Natural killer cell treated with Interleukin-12 subunit alpha and Interleukin-12 subunit beta and Interleukin-15 and Interleukin-18, amount 100 ng/mL, for 72 hours (primary cell): ENCODE measurements at regions not wholly inside any gene's neighbourhood (a gene's known extent, or its start where the extent isn't known, plus 50 kb on each side); places are given as distances from the start of the nearest gene placed in this dataset.

Source experiments
- ATAC-seq, 2 donors: fragments of 150-1000 bp; cut with Tn5 transposase in 1 of 2; sonication (Bioruptor Pico), chemical (Tn5 transposase) in 1 of 2; 2 replicates each; pipeline ENCODE4 v1.10.0; 2021
- DNase-seq: peaks from one replicate; pipeline ENCODE4 v3.0.0; 2022; ENCODE audit warnings: low spot score
- H3K27ac Mint-ChIP-seq, 2 donors: 1 replicate in 1 of 2; 2 replicates in 1 of 2; pipeline ENCODE4 v1.8.0; 2022; ENCODE audit warnings: mixed read lengths in 2 of 2, mild to moderate bottlenecking in 1 of 2, moderate library complexity in 1 of 2
- H3K27me3 Mint-ChIP-seq, 2 donors: 1 replicate in 1 of 2; 2 replicates in 1 of 2; pipeline ENCODE4 v1.8.0; 2022; ENCODE audit warnings: mixed read lengths in 2 of 2
- H3K36me3 Mint-ChIP-seq: one replicate; pipeline ENCODE4 v1.8.0; 2022; ENCODE audit warnings: mixed read lengths
- H3K4me1 Mint-ChIP-seq, 2 donors: 1 replicate in 1 of 2; 2 replicates in 1 of 2; pipeline ENCODE4 v1.8.0; 2022; ENCODE audit warnings: low read depth in 2 of 2, mixed read lengths in 2 of 2, mild to moderate bottlenecking in 1 of 2
- H3K4me3 Mint-ChIP-seq: one replicate; pipeline ENCODE4 v1.8.0; 2022; ENCODE audit warnings: mixed read lengths
- H3K9me3 Mint-ChIP-seq: 2 replicates; pipeline ENCODE4 v1.8.0; 2022; ENCODE audit warnings: mixed read lengths

- Mint-ChIP-seq H3K27me3 (no peaks in the 10 kb centered on the region), H3K27ac (no peak overlapping the region), H3K36me3 (no peaks in the 10 kb centered on the region), H3K9me3 (peaks cover 18% of the 10 kb centered on the region), H3K4me3 (no peak overlapping the region), H3K4me1 (no peaks in the 10 kb centered on the region)
- DNase-seq, result no peak
- no peak for ATAC-seq
Observed at GRCh38 chr6:148064406-148065134, 278.1 kb upstream of the SASH1 start.

DNA sequence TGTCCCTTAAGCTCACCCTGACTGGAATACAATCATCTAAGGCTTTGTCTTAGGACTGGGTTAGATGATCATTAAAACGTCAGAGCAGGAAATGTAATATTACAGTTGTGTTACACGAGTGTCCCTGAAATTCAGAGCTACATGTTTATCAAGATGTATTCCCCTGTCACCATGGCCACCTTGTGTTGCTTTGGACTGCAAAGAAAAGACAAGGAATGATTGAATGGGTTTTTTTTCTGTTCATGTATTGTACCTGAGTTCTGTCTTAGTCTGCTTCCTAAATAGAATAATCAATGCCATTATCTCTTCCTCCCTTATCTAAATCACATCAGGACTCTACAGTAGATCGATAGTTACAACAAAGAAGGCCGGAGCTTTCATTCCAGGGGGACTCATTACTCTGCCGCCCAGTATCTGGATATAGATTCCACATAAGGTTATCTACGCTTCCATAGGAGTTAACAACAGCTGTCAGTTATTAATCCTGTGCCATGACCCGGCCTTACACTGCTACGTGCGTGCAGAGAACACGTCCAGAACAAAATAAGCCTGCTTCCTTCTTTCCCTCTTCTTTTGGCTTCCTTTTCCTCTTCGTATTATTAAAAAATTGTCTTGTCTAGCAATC, 274.1 kb upstream of the SASH1 start:
- Mint-ChIP-seq H3K27ac (no peak overlapping the region), H3K36me3 (no peaks in the 10 kb centered on the region)
- no peak for ATAC-seq

DNA sequence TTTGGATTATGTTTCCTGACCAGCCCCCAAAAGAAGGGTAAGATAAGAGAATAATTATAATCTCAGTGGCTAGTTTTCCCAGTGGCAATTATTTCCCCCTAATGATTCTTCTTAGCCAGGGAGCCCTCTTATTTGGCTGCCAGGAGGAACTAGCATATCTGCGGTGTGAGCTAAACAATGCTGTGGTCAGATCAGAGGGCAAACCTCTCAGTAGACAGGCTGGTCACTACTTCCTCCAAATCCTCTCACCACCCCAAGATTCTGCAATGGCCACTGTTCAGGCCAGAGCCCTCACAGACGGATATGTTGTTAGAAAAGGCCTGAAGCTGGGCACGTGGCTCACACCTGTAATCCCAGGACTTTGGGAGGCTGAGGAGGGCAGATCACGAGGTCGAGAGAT, 273.4 kb upstream of the SASH1 start:
- ATAC-seq, result no peak
- Mint-ChIP-seq H3K4me1 (no peaks in the 10 kb centered on the region), H3K4me3 (no peak overlapping the region), H3K27me3 (no peaks in the 10 kb centered on the region), H3K36me3 (no peaks in the 10 kb centered on the region), H3K27ac (no peak overlapping the region), H3K9me3 (peaks cover 8% of the 10 kb centered on the region)
- no peak for DNase-seq

More for the DNA sequence above, 274.1 kb upstream of the SASH1 start:
- Mint-ChIP-seq H3K4me1 (no peaks in the 10 kb centered on the region), H3K4me3 (no peak overlapping the region), H3K27me3 (no peaks in the 10 kb centered on the region), H3K9me3 (peaks cover 14% of the 10 kb centered on the region)
- DNase-seq, result no peak

DNA sequence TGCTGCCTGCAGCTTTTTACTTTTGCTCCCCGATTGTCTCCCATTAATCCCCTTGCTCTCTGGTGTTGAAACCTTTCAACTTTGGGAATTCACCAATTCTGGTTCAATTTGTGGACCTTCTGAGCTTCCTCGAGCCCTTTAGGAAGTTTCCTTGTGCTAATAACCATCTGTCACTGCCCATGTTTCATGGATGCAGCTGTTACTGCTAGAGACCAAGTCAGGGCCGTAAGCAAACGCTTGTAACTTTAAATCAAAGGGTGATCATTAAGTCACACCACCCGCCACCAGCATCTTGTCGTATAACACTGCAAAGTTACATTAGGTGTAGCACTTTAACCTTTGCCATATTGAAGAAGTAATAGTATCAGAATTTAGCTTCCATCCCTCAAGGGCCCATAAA, 268.3 kb upstream of the SASH1 start:
- ATAC-seq (no peak), DNase-seq (no peak)
- Mint-ChIP-seq H3K4me1 (no peaks in the 10 kb centered on the region), H3K9me3 (peaks cover 15% of the 10 kb centered on the region), H3K27me3 (no peaks in the 10 kb centered on the region), H3K4me3 (no peak overlapping the region), H3K27ac (no peak overlapping the region), H3K36me3 (peaks cover 4% of the 10 kb centered on the region)

GRCh38 chr6:148074738-148075137, 267.9 kb upstream of the SASH1 start:
- H3K4me3 Mint-ChIP-seq, result no peak overlapping the region

DNA sequence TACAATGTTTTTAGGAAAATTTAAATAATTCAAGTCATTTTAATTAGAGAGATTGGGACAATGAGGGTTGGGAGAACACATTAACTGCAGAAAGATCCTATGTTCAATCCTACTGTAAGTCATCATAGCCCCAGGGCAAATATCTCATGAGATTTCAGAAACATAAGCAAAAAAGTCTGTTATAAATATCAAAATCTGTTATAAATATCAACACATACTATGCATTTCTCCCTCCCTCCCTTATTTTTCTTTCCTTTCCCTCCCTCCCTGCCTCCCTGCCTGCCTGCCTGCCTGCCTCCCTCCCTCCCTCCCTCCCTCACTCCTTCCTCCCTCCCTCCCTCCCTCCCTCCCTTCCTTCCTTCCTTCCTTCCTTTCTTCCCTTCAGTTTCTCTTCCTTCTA, 267.3 kb upstream of the SASH1 start:
- H3K27me3 Mint-ChIP-seq, result no peaks in the 10 kb centered on the region
- DNase-seq (no peak), ATAC-seq (no peak)
- H3K4me3 Mint-ChIP-seq, result no peak overlapping the region
- H3K36me3 Mint-ChIP-seq, result peaks cover 4% of the 10 kb centered on the region
- peaks cover 15% of the 10 kb centered on the region for H3K9me3 Mint-ChIP-seq
- H3K4me1 Mint-ChIP-seq, result no peaks in the 10 kb centered on the region
- H3K27ac Mint-ChIP-seq, result no peak overlapping the region

More at GRCh38 chr6:148074738-148075137, 267.9 kb upstream of the SASH1 start:
- Mint-ChIP-seq H3K27me3 (no peaks in the 10 kb centered on the region), H3K36me3 (peaks cover 4% of the 10 kb centered on the region), H3K4me1 (no peaks in the 10 kb centered on the region), H3K9me3 (peaks cover 15% of the 10 kb centered on the region), H3K27ac (no peak overlapping the region)
- DNase-seq (no peak), ATAC-seq (no peak)

DNA sequence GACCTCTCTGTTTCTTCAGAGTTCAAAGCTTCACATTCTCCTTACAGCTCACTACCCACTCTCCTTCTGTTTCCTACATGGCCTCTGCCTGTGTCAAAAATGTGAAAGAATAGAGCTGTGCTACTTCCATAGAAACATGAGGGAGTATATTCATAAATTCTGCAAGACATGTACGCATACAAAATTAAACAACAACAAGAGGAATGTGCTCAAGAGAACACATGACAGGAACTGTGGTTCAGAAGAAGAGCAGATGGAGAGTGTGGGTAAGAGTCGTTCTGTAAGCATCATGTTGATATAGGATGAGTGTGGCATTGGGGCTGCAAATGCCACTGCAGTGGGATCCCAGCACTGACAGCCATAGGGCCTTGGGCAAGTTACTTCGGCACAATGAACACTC, 266.6 kb upstream of the SASH1 start:
- DNase-seq (no peak), ATAC-seq (no peak)
- Mint-ChIP-seq H3K4me3 (no peak overlapping the region), H3K27me3 (no peaks in the 10 kb centered on the region), H3K36me3 (peaks cover 4% of the 10 kb centered on the region), H3K4me1 (no peaks in the 10 kb centered on the region), H3K9me3 (peaks cover 15% of the 10 kb centered on the region), H3K27ac (no peak overlapping the region)

GRCh38 chr6:148080315-148080714, 262.3 kb upstream of the SASH1 start:
- H3K27ac Mint-ChIP-seq, result no peak overlapping the region
- H3K9me3 Mint-ChIP-seq, result peaks cover 7% of the 10 kb centered on the region
- no peaks in the 10 kb centered on the region for H3K27me3 Mint-ChIP-seq
- H3K36me3 Mint-ChIP-seq, result peaks cover 4% of the 10 kb centered on the region
- no peak overlapping the region for H3K4me3 Mint-ChIP-seq
- ATAC-seq (no peak), DNase-seq (no peak)
- no peaks in the 10 kb centered on the region for H3K4me1 Mint-ChIP-seq

DNA sequence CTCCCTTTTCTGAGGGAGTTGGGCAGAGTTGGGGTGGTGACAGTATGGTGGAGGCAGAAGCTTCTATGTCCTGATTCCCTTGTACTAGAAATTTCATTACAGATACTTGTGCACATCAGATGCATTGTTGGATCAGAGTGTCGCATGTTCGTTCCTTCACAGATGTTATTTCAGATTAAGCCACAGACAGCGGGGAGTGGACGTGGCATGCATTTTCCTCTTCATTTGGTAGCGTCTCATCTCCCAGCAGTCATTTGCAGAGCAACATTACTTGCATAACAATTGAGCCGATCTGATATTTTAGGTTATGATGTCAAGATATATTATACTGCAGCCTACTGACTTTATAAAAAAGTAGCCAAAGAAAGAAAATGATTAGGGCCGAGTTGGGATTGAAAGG, 261.6 kb upstream of the SASH1 start:
- ATAC-seq (no peak), DNase-seq (no peak)
- Mint-ChIP-seq H3K36me3 (no peaks in the 10 kb centered on the region), H3K4me1 (no peaks in the 10 kb centered on the region), H3K4me3 (no peak overlapping the region), H3K27ac (no peak overlapping the region), H3K9me3 (peaks cover 1% of the 10 kb centered on the region), H3K27me3 (no peaks in the 10 kb centered on the region)

DNA sequence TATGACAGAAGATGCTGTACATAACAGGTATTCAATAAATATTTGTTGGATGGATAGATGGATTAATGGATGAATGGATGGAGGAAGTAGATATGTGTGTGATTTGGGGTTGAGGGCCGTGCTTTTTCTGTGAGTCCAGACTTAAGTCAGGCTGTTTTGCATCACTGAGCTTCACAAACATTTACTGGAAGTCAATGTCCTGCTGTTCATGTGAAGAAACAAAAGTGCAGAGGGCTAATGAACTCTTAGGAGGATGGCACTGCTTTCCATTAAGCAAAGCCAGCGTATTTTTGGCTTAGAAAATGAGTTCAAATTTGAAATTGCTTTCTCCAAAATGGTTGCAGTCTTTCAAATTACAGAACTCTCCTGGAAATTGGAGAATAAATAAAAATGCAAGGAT, 260.6 kb upstream of the SASH1 start:
- no peak for ATAC-seq
- H3K36me3 Mint-ChIP-seq, result no peaks in the 10 kb centered on the region
- no peaks in the 10 kb centered on the region for H3K4me1 Mint-ChIP-seq
- no peak overlapping the region for H3K4me3 Mint-ChIP-seq
- no peaks in the 10 kb centered on the region for H3K27me3 Mint-ChIP-seq
- no peak overlapping the region for H3K27ac Mint-ChIP-seq
- no peak for DNase-seq
- H3K9me3 Mint-ChIP-seq, result no peaks in the 10 kb centered on the region

DNA sequence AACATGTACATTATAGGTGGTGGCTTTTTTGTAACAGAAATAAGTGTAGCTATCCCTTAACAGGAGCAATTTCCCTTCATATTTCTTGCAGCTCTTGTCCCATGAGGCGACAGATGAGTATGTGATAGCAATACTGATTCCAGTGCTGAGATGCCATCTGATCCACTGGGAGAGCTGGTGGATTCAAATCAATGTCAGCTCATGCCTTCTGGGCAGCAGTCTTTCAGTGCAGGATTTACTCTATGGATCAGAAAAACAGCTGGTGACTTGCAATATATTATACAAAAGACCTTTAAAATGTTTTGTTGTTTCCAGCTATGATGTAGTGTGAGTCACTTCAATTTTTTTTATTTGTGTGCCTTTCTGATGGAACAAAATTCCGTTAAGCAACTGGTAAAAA, 259.9 kb upstream of the SASH1 start:
- no peaks in the 10 kb centered on the region for H3K36me3 Mint-ChIP-seq
- H3K9me3 Mint-ChIP-seq, result peaks cover 3% of the 10 kb centered on the region
- no peak for DNase-seq
- H3K4me3 Mint-ChIP-seq, result no peak overlapping the region
- no peaks in the 10 kb centered on the region for H3K4me1 Mint-ChIP-seq
- ATAC-seq, result no peak
- H3K27me3 Mint-ChIP-seq, result no peaks in the 10 kb centered on the region
- H3K27ac Mint-ChIP-seq, result no peak overlapping the region

GRCh38 chr6:148085631-148086331, 256.9 kb upstream of the SASH1 start:
- Mint-ChIP-seq H3K27ac (no peak overlapping the region), H3K9me3 (peaks cover 12% of the 10 kb centered on the region), H3K4me3 (no peak overlapping the region), H3K27me3 (no peaks in the 10 kb centered on the region), H3K36me3 (peaks cover 7% of the 10 kb centered on the region), H3K4me1 (no peaks in the 10 kb centered on the region)
- no peak for ATAC-seq
- no peak for DNase-seq

GRCh38 chr6:148086386-148086785, 256.3 kb upstream of the SASH1 start:
- no peak overlapping the region for H3K4me3 Mint-ChIP-seq
- no peak overlapping the region for H3K27ac Mint-ChIP-seq
- no peaks in the 10 kb centered on the region for H3K4me1 Mint-ChIP-seq
- DNase-seq, result no peak
- H3K36me3 Mint-ChIP-seq, result peaks cover 10% of the 10 kb centered on the region
- no peaks in the 10 kb centered on the region for H3K27me3 Mint-ChIP-seq
- no peak for ATAC-seq
- peaks cover 12% of the 10 kb centered on the region for H3K9me3 Mint-ChIP-seq

GRCh38 chr6:148086843-148087242, 255.8 kb upstream of the SASH1 start:
- no peaks in the 10 kb centered on the region for H3K4me1 Mint-ChIP-seq
- H3K27me3 Mint-ChIP-seq, result no peaks in the 10 kb centered on the region
- H3K27ac Mint-ChIP-seq, result no peak overlapping the region
- no peak for ATAC-seq
- H3K4me3 Mint-ChIP-seq, result no peak overlapping the region
- peaks cover 10% of the 10 kb centered on the region for H3K36me3 Mint-ChIP-seq
- DNase-seq, result no peak
- peaks cover 12% of the 10 kb centered on the region for H3K9me3 Mint-ChIP-seq
